Loucy (cell line): ENCODE measurements at regions not wholly inside any gene's neighbourhood (a gene's known extent, or its start where the extent isn't known, plus 50 kb on each side); places are given as distances from the start of the nearest gene placed in this dataset.

Experiments
- EZH2phosphoT487 ChIP-seq: fragments of 200-600 bp; IDR thresholded peaks from 2 replicates; pipeline ENCODE4 v1.6.1; 2018; ENCODE audit warnings: antibody characterized with exemption, mild to moderate bottlenecking, moderate library complexity, borderline replicate concordance
- TF ChIP-seq, protein P1 (sequence below): fragments of 200-600 bp; sonication (generic); conservative IDR thresholded peaks from 2 replicates; pipeline ENCODE4 v1.5.1; 2014; ENCODE audit warnings: mild to moderate bottlenecking, antibody characterized with exemption, low read length

DNA sequence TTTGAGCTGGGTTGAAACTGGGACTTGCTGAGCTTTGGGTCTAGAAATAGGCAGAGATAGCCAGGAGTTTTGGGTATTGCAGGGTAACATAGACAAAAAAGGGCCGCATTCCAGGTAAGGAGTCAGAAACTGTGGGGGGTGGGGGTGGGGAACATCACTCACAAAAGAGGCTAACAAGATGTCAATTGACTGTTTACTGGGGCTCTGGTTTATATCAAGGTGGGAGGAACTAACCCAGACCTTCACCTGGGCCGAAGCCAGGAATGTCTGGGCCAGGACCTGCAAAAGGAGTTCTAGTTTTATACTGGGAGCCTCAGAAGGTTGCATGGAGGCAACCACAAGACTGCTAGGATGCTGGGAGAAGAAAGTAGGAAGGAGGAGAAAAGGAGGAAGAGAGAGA, 154.4 kb downstream of the EMP1 start:
- TF ChIP-seq, protein P1, sequence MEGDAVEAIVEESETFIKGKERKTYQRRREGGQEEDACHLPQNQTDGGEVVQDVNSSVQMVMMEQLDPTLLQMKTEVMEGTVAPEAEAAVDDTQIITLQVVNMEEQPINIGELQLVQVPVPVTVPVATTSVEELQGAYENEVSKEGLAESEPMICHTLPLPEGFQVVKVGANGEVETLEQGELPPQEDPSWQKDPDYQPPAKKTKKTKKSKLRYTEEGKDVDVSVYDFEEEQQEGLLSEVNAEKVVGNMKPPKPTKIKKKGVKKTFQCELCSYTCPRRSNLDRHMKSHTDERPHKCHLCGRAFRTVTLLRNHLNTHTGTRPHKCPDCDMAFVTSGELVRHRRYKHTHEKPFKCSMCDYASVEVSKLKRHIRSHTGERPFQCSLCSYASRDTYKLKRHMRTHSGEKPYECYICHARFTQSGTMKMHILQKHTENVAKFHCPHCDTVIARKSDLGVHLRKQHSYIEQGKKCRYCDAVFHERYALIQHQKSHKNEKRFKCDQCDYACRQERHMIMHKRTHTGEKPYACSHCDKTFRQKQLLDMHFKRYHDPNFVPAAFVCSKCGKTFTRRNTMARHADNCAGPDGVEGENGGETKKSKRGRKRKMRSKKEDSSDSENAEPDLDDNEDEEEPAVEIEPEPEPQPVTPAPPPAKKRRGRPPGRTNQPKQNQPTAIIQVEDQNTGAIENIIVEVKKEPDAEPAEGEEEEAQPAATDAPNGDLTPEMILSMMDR, result no peak
- no peak for TF ChIP-seq EZH2phosphoT487
